Mucosa of rectum (tissue), 2 donors: ENCODE measurements at regions not wholly inside any gene's neighbourhood (a gene's known extent, or its start where the extent isn't known, plus 50 kb on each side); places are given as distances from the start of the nearest gene placed in this dataset.
"Not testable (repeated sequence)": the region's sequence is repeated elsewhere in the genome, so short reads cannot be mapped to it uniquely, and the experiment has no call there.

Source experiments
- H3K27ac ChIP-seq, 2 donors: one replicate each; pipeline ENCODE4 v1.7.0; 2013; ENCODE audit warnings: inconsistent platforms in 2 of 2, low read depth in 2 of 2, low read length in 2 of 2
- H3K27me3 ChIP-seq, 2 donors: one replicate each; pipeline ENCODE4 v1.7.0; 2013; ENCODE audit warnings: low read length in 2 of 2; ENCODE audit not compliant: control insufficient read depth in 2 of 2, insufficient read depth in 2 of 2
- H3K36me3 ChIP-seq, 2 donors: one replicate each; pipeline ENCODE4 v1.7.0; 2013; ENCODE audit warnings: low read length in 2 of 2; ENCODE audit not compliant: control insufficient read depth in 2 of 2, insufficient read depth in 2 of 2
- H3K4me1 ChIP-seq, 2 donors: one replicate each; pipeline ENCODE4 v1.7.0; 2013; ENCODE audit warnings: low read length in 2 of 2, mild to moderate bottlenecking in 1 of 2; ENCODE audit not compliant: control insufficient read depth in 2 of 2, insufficient read depth in 2 of 2
- H3K4me3 ChIP-seq, 2 donors: one replicate each; pipeline ENCODE4 v1.7.0; 2013; ENCODE audit warnings: low read length in 2 of 2
- H3K9ac ChIP-seq, 2 donors: one replicate each; pipeline ENCODE4 v1.7.0; 2013; ENCODE audit warnings: low read length in 2 of 2, low read depth in 1 of 2, mild to moderate bottlenecking in 1 of 2
- H3K9me3 ChIP-seq, 2 donors: one replicate each; pipeline ENCODE4 v1.7.0; 2013; ENCODE audit warnings: low read length in 2 of 2; ENCODE audit not compliant: control insufficient read depth in 2 of 2
- donor health status: healthy.
- donor health status: Normal muscosa, but diverticular disease.

DNA sequence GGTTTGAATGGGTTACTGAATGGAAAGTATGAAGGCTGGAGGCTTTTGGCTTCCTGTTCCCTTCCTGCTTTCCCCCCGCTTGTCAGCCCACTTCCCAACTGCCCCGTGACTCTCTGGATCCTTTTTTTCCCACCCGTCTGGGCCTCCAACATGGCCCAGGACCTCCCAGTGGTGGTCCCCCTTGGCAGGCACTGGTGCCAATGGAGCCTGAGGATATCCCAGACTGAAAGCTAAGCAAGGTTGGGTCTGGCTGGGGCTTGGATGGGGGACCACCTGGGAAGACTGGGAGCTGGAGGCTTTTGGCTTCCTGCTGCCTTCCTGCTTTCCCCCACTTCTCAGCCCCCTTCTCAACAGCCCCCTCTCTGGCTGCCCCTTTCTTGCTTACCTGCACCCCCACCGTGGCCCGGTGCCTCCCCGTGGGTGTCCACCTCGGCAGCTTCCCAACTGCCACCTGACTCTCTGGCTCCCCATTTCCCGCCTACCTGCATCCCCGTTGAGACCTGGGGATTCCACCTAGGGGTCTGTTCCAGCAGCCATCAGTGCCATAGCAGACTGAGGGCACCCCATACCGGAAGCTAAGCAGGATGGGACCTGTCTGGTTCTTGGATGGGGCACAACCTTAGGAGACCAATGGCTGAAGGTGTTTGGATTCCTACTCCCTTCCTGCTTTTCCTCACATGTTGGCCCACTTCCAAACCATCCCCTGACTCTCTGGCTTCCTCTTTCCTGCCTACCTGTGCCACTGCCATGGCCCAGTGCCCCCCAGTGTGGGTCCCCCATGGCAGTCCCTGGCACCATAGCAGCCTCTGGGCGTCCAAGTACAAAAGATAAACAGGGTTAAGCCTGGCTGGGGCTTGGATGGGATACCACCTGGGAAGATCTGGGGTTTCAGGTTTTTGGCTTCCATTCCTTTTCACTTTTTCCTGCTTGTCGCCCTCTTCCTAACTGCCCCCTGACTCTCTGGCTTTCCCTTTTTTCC is 2295.3 kb downstream of the TP53TG3F start:
- no peaks in the 10 kb centered on the region for H3K4me1 ChIP-seq
- no peak overlapping the region for H3K27ac ChIP-seq
- peaks cover 0 to 2% of the 10 kb centered on the region in 2 donors for H3K9me3 ChIP-seq
- no peaks in the 10 kb centered on the region for H3K27me3 ChIP-seq
- no peaks in the 10 kb centered on the region for H3K36me3 ChIP-seq
- H3K4me3 ChIP-seq = no peak overlapping the region
- H3K9ac ChIP-seq = no peak overlapping the region

DNA sequence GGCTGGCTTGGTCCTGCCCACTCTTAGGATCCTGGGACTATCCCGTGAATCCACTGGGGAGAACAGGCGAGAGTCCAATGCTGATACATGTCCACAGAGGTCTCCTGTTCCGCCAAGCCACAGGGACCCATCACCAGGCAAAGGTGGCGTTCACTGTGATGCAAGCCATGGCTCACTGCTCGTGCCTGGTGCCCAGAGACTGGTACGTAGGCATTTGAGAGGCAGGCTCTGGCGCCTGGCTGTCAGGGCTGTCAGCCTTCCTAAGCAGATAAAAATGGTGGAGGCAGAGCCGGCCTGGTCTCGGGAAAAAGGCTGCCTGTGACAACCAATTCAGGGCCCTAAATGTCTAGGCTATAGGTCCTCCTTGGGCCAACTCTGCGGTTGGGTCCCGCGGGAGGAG is 2329.0 kb downstream of the TP53TG3F start:
- Histone ChIP-seq H3K4me3 (no peak overlapping the region), H3K36me3 (no peaks in the 10 kb centered on the region), H3K27me3 (no peaks in the 10 kb centered on the region), H3K27ac (no peak overlapping the region), H3K9me3 (peaks cover 6 to 12% of the 10 kb centered on the region in 2 donors), H3K9ac (no peak overlapping the region), H3K4me1 (no peaks in the 10 kb centered on the region)

DNA sequence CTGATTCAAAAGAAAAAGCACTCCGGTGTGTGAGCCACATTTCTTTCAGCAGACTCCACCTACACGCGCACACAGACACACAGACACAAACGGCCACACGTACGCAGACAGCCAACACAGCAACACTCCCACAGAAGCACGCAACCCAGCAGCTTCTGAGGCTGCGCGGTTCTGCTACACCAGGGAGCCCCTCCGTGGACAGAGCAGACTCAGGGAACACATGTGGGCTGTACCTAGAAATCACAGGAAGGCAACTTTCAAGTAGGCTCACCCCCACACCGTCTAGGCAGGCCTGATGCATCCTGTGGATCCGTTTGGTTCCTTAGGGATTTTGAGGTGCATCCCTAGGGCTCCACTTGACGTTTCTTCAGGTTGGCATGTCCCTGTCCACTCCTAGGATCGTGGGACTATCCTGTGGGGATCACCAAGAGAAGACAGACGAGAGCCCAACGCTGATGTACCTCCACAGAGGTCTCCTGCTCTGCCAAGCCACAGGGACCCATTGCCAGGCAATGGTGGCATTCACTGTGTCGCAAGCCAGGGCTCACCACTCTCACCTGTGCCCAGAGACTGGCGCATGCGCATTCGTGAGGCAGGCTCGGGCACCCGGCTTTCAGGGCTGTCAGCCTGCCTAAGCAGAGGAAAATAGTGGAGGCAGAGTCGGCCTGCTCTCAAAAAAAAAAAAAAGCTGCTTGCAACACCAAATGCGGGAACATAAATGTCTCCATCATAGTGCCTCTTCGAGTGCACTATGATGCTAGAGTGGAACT is 2333.3 kb downstream of the TP53TG3F start:
- Histone ChIP-seq H3K4me1 (no peaks in the 10 kb centered on the region), H3K9ac (no peak overlapping the region), H3K36me3 (no peaks in the 10 kb centered on the region), H3K27me3 (no peaks in the 10 kb centered on the region), H3K4me3 (no peak overlapping the region), H3K27ac (no peak overlapping the region), H3K9me3 (peaks cover 6 to 13% of the 10 kb centered on the region in 2 donors)

DNA sequence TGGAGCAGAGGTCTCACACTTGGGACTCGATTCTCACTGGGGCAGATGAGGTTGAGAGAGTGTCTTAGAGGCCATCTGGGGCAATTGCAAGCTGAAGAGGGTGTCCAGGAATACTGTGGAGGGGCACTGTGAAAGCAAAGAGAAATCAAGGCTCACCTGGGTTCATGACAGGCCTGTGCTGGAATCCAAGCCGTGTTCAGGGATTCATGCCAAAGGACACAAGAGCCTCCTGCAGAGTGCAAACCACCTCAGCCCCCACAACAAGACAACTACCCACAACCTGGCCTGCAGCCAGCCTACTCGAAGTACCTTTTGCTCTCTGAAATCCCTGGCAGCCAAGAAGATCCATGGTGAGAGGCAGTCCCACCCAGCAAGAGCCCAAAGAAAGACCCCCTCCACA is 2334.2 kb downstream of the TP53TG3F start:
- H3K27me3 ChIP-seq = no peaks in the 10 kb centered on the region
- H3K4me1 ChIP-seq = no peaks in the 10 kb centered on the region
- H3K9me3 ChIP-seq = peaks cover 6 to 13% of the 10 kb centered on the region in 2 donors
- H3K9ac ChIP-seq = no peak overlapping the region
- H3K36me3 ChIP-seq = no peaks in the 10 kb centered on the region
- H3K27ac ChIP-seq = no peak overlapping the region
- H3K4me3 ChIP-seq = no peak overlapping the region

DNA sequence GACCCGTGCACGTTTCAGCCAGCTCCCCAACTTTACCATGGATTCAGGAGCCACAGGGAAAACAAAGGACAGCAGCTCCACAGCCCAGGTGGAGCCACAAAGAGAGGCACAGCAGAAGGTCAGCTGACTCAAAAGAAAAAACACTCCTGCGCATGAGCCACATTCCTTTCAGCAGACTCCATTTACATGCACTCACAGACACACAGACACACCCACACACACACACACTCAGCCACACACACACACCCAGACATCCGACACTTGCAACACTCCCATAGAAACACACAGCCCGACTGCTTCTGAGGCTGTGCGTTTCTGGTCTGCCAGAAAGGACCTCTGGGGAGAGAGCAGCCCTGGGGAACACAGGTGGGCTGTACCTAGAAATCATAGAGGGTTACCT is 2335.5 kb downstream of the TP53TG3F start:
- no peaks in the 10 kb centered on the region for H3K4me1 ChIP-seq
- H3K9ac ChIP-seq = no peak overlapping the region
- no peaks in the 10 kb centered on the region for H3K36me3 ChIP-seq
- no peak overlapping the region for H3K27ac ChIP-seq
- H3K9me3 ChIP-seq = peaks cover 6 to 13% of the 10 kb centered on the region in 2 donors
- no peak overlapping the region for H3K4me3 ChIP-seq
- H3K27me3 ChIP-seq = no peaks in the 10 kb centered on the region

DNA sequence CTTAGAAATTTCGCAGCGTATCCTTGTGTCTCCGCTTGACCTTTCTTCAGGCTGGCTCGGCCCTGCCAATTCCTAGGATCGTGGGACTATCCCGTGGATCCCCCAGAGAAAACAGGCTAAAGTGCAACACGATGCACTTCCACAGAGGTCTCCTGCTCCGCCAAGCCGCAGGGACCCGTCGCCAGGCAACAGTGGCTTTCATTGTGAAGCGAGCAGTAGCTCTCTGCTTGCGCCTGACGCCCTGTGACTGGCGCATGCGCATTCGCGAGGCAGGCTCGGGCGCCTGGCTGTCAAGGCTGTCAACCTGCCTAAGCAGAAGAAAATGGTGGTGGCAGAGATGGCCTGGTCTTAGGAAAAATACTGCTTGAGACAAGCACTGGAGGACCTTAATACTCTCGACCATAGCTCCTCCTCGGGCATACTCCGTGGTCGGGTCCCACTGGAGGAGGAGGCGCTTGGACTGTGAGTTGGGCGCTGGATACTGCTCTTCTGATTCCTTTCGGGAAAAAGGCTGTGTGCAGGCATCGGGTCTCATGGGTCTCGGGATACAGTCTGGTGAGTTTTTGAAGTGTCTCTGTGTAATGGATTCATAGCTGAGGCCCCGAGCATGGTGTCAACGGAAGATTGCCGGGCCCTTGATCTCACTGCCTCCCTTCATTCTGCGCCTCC is 2336.1 kb downstream of the TP53TG3F start:
- peaks cover 5 to 10% of the 10 kb centered on the region in 2 donors for H3K9me3 ChIP-seq
- H3K27ac ChIP-seq = no peak overlapping the region
- H3K4me3 ChIP-seq = no peak overlapping the region
- no peak overlapping the region for H3K9ac ChIP-seq
- H3K27me3 ChIP-seq = no peaks in the 10 kb centered on the region
- no peaks in the 10 kb centered on the region for H3K36me3 ChIP-seq
- no peaks in the 10 kb centered on the region for H3K4me1 ChIP-seq

DNA sequence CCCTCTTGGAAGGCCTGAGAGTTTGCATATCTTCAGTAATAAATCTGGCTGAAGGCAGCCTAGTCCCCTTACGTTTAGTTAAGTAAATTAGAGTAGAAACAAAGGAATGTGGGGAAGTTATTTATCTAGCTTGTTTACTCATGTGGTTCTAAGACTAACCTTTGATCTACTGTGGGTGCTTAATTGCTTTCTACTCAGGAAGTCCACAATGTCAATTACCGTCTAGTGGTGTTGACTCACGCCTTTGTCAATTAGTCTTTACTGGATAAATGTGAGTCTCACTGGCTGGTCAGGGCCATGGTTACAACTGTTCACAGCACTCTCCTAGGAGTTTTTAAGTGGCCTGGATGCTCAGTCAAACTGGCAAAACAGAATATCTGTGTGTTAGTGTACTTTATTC is 2338.4 kb downstream of the TP53TG3F start:
- peaks cover 0 to 4% of the 10 kb centered on the region in 2 donors for H3K9me3 ChIP-seq
- no peak overlapping the region for H3K9ac ChIP-seq
- no peak overlapping the region for H3K27ac ChIP-seq
- H3K36me3 ChIP-seq = no peaks in the 10 kb centered on the region
- no peaks in the 10 kb centered on the region for H3K27me3 ChIP-seq
- H3K4me1 ChIP-seq = no peaks in the 10 kb centered on the region
- H3K4me3 ChIP-seq = no peak overlapping the region

DNA sequence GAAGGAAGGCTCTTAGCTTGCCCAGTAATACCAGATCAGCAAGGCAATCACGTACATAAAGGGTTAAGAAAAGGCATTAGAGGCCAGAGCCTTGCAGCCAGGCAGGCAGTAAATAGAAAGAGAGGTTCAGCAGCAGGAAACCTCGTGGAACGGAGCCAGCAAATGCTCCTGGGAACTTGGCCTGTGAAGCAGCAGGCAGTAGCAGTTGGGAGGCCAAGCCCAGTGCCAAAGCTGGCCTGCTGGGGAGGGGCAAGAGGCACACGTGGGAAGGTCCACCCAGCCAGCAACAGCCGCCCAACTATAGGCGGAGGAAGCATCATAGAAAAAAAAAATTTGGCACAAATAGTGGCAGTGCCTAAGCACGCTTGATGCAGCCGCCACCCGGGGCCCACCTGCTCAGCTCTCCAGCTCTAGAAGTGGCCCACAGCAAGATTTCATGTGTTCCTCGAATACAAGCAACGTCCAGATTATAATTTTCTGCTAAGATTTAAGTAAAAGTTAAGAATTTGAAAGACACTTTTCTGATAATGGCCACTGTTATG is 2339.5 kb downstream of the TP53TG3F start:
- H3K4me3 ChIP-seq = no peak overlapping the region

DNA sequence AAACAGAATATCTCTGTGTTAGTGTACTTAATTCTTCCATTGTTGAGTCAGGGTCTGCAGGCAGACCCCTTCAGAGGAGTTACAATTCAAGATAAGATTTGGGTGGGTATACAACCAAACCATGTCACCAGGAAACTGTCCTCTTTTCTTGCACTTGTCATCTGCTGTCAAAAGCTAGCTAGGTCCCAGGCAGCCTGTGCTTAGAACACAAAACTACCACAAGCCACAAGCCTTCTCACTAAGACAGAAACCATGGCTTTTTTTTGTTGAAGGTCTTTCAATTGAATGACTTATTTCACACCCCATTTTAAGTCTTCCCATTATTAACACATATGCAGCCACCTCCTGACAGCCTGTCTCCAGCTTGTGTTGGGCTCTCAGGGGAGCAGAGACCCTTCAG is 2345.1 kb downstream of the TP53TG3F start:
- H3K4me1 ChIP-seq, H3K9ac ChIP-seq, H3K4me3 ChIP-seq, H3K36me3 ChIP-seq, H3K27ac ChIP-seq, H3K27me3 ChIP-seq, H3K9me3 ChIP-seq: not testable (repeated sequence)

More for the DNA sequence above, 2339.5 kb downstream of the TP53TG3F start:
- no peaks in the 10 kb centered on the region for H3K36me3 ChIP-seq
- H3K4me1 ChIP-seq = no peaks in the 10 kb centered on the region
- no peaks in the 10 kb centered on the region for H3K27me3 ChIP-seq
- H3K9ac ChIP-seq = no peak overlapping the region
- H3K9me3 ChIP-seq = peaks cover 0 to 3% of the 10 kb centered on the region in 2 donors
- no peak overlapping the region for H3K27ac ChIP-seq
